ENCODE measurements at regions not wholly inside any gene's neighbourhood (a gene's known extent, or its start where the extent isn't known, plus 50 kb on each side); places are given as distances from the start of the nearest gene placed in this dataset.

GRCh38 chr2:105636109-105636740 is 108.5 kb upstream of the NCK2 start:
- TF ChIP-seq CTCF (conservative IDR thresholded peaks at IDR 0.05 in 1 of 2, IDR thresholded peaks at IDR 0.05 in 1 of 2; ENCODE audit: extremely low read depth in 1 of 2, insufficient read depth in 1 of 2, low read depth in 1 of 2, low read length in 2 of 2) (no peak), EZH2 (IDR thresholded peaks at IDR 0.05; ENCODE audit: borderline replicate concordance, low read length) (no peak)
